Femur (tissue), 1 donor: ENCODE measurements at regions not wholly inside any gene's neighbourhood (a gene's known extent, or its start where the extent isn't known, plus 50 kb on each side); places are given as distances from the start of the nearest gene placed in this dataset.

ENCODE experiments used
- DNase-seq: peaks from one replicate; pipeline ENCODE4 v3.0.0-alpha.2; 2017

DNA sequence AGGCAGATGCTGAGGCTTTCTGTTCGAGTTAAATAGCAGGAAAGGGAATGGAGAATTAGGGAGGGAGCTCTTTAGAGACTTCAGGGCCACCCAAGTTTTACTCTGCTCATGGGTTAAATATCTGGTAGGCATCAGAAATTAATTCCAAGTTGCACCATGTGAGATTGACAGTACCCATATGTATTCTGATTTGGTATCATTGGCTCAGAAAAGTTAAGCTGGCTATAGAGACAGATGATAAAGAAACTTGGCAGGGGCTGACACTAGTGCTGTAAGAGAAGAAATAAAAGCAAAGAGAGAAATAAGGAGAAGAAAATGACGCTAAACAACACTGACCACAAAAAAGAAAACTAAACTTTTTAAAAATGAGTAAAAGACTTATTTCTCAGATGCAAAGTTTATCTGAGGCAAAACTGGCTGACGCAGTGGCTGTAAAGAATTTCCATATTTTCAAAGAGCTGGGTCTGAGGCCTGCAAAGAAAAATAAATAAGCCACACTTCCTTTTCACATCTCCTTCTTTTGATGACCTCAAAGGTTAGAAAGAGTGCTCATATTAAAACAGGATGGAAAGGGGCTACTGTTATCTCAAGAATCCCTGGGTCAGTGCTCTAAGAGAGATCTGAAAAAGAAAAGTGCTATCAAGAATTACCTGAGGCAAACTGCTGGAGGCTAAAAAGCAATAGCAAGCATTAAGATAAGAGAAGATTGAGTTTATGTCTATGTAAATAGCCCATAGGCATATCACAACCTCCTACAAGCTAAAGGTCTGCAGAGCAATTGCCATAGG lies 399.0 kb upstream of the MEF2C start:
- no peak for DNase-seq

DNA sequence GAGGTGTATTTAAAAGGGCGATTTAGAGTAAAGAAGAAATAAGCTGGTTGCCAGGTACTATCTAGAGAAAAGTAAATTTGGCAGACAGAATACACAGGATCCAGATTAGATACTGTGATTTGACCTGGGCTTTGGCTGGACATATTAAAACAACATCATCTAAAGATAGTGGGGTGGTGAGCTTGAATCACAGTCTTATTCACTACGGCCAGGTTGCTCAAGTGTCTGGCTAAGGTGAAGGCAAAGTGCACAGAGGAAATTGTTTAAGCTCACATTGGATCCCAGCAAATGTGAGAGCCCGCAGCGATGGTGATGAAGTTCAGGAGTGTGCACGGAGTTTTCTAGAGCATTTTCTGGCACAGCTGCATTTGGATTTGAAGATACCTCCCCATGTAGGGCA lies 398.2 kb upstream of the MEF2C start:
- no peak for DNase-seq

DNA sequence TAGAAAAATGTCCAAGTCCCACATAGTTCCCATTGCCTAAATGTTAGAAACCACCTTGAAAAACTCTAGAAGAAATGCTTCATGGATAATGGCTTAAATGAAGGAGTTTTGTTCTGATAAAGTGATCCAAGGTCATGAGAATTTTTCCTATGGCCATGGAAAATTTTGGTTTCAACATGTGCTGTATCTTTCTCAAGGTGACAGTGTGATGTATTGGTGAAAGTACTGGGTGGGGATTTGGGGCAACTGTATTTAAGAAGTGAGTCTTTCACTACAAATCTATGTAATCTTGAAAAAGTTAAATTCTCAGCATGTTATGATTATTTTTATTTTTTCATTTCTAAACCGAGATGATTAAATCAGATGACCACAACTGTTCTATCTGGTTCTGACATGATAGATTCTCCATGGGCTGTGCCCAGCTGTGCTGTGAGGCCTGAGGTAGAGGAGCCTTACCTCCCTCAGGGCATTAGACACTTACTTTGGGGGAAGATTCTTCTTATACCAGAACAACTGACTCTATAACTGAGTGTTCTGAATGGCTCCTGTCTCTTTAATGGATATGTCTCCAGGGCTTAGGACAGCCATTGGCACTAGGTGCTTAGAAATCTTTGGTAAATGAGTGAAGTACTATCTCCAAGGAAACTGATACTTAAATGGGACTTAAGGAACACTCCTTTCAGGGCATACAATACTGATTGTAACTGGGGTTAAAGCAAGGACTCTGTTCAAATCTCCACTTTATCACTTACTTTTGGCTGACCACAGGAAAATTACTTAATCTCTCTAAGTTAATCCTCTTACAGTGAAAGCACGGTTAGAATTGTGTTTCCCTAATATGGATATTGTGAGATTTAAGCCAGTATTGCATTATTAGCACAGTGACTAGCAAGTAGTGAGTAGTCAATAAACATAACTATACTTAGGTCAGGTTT lies 397.4 kb upstream of the MEF2C start:
- no peak for DNase-seq

DNA sequence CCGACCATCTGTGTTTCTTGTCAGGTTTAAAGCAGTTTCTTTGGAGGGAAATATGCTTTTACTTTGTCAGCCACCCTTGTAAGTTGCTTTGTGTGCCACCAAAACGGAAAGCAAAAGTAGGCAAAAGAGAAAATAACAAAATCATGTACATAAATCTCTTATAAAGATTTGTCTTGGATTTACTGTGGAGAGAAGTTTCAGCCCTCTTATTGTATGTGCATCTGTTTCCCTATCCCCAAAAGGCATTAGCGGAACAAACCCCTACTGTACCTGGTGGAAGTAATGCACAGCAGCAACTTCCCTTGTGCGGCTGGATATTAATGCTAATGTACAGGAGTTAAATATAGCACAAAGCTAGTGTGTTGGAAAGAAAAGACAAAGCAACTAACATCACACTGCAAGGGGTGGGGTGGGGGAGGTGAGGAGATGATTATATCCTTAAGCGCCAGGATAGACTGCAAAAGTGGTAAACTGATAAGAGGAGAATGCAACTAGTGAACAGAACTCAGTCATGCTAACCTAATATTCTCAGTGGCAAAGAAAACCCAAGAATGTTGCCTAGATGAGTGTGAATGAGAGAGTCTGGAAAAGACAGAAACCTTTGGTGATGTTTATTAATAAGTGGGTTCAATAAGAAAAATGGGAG lies 396.5 kb upstream of the MEF2C start:
- DNase-seq, result no peak

DNA sequence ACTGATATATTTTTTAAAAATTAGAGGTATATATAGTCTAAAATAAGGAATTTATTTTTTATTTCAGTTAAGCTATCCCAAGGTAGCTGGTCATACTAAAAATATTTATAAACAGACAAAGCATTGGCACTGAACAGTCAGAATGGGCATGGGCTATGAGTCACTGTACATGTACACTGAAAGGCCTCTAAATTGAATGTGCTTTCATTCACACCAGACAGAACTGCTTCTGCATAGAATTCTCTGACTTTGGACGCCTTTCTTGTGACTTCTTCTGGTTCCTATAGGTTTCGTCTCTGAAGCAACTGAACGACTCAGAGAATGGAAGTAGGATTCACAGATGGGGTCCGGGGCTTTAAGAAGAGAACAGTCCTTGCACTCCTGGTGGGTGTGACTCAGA lies 394.8 kb upstream of the MEF2C start:
- no peak for DNase-seq

DNA sequence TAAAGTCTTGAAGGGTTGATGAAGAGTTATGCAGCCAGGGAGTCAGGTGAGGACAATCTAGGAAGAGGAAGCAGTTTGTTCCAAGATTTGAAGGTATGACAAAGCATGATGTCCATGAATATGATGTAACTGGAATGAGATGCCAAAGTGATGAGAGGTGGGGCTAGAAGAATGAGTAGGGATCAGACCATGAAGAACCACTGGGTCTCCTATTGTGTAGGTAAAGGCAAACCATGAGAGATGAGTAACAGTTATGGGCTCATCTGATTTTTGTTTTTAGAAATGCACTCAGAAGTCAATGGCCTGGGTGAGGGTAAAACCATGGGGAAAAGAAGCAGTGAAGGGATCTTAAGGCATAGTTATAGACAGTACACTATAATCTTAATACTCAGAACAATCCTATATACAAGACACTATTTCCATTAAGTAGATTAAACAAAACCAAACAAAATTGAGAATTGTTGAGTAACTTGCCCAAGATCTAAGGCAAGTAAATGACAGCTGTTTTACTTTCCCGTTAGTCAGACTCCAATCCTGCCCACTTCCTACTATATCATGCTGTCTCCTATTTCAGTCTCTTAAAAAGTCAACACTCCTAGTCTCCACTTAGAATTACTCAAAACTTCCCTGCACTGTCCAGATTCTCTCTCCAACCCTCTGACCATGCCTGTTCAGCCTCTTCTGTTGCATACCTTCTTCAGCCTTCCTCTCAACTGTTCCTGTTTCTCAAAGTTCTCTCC lies 393.8 kb upstream of the MEF2C start:
- no peak for DNase-seq

DNA sequence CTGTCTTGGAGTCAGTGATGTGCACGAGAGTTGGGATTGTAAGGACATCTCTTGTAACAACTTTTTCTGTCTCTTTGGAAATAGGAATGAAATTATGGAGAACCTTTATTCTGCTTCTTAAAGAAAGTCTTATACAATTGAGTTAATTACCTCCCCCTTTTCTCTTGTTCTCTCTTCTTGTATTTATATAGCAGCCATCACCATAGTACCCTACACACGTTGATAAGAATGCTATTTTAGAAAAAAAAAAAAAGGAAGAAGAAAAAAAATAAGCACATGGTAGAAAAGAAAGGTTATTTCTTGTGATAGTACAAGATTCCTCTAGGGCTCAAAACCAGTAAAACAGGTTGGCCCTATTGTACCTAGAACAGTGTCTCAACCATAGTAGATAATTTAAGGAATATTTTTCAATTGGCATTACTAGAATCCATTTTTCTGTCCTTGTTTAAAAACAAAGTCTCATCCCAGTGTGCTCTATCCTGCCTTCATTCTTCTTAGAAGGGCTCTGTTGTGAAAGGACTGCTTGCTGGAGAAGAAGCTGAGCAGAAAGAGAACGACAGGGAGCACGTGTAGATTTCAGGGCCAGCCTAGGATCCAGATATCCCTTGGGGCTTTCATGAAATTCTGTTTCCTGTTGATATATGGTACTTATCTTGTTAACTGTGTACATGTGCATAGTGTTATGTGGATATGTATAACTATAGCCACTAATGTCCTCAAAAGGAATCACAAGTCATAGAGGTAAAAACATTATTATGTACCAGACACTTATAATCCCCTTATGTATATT lies 392.3 kb upstream of the MEF2C start:
- no peak for DNase-seq

DNA sequence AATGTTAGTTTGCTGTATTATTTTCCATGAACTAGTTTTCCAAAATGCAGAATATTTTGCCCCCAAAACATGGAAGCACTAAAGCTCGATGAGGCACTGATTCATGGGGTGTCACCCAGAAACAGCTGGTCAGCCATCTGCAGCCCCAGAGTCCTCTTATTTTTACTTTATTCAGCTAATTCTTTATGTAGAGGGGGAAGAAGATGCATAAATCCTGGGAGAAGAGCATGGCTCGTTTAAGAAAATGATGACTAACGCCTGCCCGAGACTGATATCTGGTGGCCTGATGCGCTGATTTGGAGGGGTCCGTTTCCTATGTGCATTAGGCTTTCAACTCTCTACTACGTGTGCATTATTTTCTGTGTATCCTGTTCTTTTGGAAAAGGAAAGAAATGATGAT lies 390.3 kb upstream of the MEF2C start:
- DNase-seq, result no peak

DNA sequence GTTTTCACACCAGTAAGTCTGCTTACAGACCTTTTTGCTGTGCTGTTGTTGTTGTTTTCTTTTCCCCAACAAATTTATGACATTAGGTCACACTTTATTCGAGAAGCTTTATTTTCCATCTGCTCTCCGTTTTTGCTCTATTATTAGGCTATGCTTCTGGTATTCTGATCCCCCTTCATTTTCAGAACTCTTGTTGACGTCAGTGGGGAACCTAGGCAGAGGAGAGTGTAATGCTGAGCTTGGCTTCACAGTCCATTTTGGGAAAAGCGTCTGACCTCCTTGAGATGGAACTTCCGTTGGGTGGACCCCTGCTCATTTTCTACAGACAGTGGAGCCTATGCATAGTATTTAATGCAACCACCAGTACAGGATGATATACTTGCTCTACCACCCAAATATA lies 387.9 kb upstream of the MEF2C start:
- DNase-seq, result no peak

DNA sequence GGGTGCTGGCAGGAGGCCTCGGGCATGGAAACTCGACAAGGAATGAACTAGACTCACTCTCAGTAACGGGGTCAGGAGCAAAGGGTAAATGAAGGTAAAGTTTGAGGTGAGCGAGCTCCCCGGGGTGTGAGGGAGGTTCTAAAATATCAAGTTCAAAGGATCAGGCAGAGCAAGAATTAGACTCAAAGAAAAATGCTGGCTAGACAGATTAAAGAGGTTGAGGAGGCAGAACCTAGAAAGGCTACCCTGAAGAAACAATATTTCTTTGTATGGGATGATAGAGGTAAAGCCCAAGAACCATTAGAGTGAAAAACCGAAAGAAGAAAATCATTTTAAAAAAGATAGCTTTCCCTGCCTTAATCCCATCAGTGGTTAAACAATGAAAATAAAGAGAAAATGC lies 386.7 kb upstream of the MEF2C start:
- no peak for DNase-seq

DNA sequence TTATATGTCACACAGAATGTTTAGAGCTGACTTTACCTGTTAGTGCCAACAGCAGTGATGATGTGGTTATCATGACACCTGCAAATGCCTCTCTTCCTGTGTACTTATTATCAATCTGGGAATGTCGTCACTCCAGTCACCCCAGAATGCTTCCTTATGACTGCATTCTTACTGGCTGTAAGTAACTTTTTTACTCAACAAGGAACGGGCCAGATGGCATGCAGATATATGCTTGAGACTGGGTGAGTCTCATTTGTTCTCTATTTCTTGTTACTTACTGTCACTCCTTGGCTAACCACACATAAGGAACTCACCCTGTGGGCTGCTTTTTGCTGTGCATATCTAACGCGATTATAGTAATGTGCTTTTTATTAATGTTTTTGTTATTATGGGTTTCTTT lies 385.5 kb upstream of the MEF2C start:
- DNase-seq, result no peak

DNA sequence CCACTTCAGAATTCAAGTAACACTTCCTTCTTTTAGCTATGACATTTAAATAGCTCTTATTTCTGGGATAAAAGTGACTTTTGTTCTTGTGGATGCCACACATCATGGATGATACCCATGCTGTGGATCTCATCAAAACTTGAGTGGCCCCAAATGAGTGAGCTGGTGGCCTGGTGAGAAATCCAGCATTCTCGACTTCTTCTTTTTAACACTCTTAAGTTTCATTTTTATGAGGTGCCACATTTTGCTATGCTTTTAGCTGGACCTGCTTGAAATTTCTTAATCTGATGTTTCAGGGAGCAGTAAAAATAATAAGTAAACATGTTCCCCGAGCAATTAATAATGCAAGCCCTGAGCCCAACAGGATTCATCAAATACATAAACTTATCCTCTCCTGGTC lies 384.8 kb upstream of the MEF2C start:
- DNase-seq, result no peak

DNA sequence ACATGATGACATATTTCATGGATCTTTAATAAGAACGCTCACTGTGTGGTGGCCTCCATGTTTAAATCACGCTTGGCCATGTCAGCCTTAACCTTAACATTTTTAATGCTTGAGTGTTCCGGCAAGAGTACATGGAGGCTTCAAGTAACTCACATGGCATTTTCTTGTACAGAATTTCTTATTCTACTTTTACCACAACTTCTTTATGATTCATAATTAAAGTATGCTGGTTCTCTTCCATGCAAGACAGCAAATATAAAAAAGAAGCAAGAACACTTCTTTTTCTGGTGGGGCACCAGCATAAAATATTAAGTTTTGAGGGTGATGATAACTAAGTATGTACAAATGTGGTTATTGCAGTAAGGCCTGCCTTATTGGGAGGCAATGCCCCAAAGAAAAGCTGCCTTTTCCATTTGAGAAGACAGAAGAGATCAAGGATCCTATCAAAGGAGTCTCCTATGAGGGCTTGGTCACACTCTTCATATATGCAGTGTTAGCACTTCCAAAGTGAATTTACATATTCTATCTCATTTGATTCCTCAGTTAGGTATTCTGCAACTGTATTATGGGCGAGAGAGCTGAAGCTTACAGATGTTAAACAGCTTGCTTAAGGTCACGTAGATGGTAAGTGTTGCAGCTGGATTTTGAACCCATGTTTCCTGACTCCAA lies 382.7 kb upstream of the MEF2C start:
- DNase-seq, result no peak

DNA sequence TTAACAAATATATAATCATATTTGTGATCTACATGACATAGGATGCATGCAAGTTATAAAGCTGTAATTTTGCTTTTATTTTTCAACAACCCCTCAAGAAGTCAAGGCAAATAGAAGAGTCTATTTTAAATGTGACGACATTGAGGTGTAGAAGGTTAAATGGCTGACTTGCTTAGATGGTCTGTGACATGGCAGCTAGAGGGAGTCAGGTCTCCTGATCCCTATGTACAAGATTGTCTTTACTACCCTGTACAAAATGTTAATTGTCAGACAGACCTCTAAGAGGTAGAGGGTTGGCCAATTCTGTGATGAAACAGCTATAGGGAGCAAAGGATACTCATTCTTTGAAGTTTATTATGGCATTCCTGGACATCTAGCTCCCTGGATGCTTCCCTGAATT lies 380.9 kb upstream of the MEF2C start:
- DNase-seq, result no peak

DNA sequence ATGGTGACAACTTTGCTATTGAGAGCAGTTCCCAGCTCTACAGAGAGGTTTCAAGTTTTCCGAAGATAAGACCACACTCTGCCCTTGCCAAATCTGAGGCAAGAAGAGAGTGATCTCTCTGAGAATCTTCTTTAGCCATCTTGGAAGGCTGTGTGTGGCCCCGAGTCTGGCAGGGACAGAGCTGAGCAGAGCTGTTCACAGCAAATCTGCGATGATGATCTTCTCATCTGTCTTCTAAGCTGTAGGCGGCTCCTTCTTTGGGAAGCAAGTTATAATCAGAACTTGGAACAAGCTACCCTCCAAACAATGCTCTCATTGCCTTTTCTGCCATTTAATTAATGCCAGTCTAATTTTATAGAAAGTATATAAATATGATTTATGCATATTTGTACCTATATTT lies 379.0 kb upstream of the MEF2C start:
- no peak for DNase-seq

DNA sequence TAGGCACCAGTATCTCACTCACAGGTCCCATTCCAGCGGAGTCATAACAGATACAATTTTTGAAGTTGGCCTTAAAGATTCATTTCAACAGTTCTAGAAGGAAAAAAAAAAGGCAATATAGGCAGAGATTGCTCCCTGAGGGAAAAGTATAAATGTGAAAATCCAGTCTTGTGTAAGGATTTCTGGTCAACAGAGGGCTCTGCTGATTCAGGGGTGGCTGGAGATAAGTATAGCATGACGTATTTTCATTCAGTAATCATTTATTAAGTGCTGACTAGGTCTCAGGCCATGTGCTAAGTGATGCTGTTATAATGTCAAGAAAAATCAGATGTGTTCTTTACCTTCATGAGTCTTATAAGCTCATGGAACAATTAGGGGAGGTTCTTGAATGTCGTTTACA lies 377.3 kb upstream of the MEF2C start:
- DNase-seq, result no peak

DNA sequence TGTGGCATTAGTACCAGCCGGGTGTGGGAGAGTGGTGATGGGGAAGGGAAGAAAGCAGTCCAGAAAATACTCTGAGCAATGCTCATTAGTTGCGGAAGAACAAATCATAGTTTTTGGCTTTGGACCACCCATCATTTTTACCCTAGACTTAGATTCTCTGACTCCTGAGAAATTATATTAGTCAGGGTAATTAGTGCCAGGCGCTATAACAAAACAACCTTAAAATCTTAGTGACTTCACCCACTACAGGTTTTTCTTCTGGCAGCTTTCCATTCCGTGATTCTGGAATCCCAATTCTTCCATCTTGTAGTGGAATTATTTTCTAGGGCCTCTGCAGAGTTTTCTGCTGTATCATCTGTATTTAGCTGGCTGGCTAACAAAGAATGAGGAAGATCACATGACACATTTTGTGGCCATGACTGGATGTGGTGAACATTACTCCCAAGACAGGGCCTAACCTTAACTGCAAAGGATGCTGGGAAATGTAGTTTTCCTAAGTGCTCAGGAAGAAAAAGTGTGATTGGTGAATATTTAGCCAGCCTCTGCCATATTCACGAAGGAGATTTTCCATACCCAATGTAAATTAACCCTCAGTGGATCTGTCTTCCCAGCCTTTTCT lies 373.0 kb upstream of the MEF2C start:
- DNase-seq, result no peak

DNA sequence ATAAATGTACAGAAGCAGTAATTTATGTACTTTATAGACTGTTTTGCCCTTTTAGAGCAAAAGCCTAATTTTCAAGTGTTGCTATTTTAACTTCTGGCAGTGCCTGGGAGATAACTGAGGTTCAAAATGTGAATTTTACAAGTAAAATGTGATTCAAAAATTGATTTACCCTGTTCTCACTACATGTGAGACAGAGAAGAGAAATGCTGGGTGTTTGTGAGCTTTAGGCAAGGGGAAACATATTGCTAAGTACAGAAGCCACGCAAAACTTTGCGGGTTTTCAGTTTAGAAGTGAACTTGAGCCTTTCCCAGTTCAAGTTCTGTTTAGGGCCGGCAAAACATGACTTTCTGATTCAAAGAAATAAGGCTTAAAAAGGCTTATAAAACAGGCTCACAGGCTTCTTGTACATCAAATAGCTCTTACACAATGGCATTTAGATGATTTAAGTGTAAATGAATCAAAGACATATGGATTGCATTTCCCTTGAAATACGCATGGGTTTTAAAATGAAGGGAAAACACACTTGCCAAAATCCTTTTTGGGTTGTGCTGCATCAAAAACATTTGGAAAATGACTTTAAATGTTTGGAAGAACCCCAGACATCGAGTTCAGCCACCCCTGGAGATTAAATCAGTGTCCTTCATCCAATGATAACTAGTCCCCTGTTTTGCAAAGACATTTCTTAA lies 370.8 kb upstream of the MEF2C start:
- DNase-seq, result peak; percentile 16

DNA sequence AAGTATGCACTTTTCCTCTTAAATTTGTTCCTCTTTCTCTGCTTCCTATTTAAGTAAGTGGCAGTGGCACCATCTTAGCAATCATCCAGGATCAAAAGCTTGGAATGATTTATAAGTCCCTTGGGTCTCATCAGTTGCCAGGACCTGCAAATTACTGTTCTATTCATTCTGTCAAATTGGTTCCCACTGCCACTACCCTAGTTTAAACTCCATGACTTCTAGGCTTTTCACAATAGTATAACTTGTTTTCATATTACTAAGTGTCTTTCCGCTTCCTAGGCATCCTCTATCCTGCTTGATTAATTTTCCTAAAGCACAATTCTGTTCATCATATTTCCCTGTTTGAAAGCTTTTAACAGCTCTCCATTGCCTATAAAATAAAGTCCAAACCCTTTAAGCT lies 363.9 kb upstream of the MEF2C start:
- DNase-seq, result no peak

DNA sequence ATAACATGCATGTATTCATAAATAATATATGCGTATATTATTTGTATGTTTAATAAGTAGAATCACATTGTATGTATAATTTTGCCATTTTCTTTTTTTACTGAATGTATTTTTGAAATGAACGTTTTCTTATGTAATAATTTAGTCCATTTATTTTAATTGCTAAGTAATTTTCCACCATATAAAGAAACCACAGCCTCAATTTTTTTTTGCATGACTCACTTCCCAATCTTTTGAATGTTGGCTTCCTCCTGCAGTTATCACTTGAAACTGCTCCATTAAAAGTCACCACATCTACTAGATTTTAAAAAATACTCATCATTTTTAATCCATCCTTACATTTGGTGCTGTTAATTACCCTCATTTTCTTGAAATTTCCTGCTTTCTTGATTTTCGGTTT lies 363.3 kb upstream of the MEF2C start:
- no peak for DNase-seq

DNA sequence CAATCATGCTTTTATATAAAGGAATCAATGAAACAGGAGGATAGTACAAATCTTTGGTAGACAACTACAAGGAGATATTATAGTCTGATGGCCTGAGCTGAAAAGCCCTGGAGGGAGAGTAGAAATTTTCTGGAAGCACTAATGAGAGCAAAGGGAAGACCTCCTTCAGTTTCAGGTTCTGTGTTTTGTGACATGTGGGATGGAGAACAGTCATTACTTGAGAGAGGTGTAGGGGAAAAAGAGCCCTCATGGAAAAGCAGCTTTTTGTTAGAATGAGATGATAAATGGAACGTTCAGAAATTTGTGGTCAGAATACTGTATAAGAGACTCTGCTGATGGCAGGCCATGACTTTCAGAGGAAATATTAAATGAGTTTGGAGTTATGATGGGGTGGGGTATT lies 360.6 kb upstream of the MEF2C start:
- no peak for DNase-seq
